ENCODE measurements at regions not wholly inside any gene's neighbourhood (a gene's known extent, or its start where the extent isn't known, plus 50 kb on each side); places are given as distances from the start of the nearest gene placed in this dataset.

DNA sequence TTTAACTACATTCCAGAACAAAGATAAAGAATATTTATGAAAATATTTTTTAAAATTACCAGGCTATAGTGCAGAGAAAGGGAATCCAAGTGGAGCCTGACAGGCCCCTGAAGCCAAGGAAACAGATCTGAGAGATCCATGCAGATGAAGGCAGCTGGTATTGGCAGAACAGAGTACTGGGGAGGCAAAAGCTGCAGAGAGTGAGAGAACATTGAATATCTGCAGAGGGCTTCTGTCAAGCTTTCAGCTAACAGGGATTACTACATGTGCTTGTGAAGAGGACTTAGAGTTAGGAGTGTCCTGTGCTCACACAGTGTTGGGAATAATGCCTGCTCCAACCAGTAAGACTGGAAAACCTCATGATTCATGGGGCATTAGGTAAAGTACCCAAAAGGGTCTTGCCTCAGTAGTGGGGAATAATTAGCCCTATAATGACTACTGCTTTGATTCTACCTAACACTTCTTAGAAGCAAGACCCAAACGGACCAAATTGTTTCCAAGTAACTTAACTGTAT lies 657.2 kb downstream of the DHX35 start:
- Histone ChIP-seq H3K36me3 (no peaks in the 10 kb centered on the region), H3K27ac (no peak overlapping the region), H3K9me3 (no peaks in the 10 kb centered on the region), H3K4me3 (no peak overlapping the region), H3K4me1 (peaks cover 0 to 4% (median 0%) of the 10 kb centered on the region in 12 donors), H3K27me3 (no peaks in the 10 kb centered on the region)
- no peak for DNase-seq
- TF ChIP-seq, protein P1, sequence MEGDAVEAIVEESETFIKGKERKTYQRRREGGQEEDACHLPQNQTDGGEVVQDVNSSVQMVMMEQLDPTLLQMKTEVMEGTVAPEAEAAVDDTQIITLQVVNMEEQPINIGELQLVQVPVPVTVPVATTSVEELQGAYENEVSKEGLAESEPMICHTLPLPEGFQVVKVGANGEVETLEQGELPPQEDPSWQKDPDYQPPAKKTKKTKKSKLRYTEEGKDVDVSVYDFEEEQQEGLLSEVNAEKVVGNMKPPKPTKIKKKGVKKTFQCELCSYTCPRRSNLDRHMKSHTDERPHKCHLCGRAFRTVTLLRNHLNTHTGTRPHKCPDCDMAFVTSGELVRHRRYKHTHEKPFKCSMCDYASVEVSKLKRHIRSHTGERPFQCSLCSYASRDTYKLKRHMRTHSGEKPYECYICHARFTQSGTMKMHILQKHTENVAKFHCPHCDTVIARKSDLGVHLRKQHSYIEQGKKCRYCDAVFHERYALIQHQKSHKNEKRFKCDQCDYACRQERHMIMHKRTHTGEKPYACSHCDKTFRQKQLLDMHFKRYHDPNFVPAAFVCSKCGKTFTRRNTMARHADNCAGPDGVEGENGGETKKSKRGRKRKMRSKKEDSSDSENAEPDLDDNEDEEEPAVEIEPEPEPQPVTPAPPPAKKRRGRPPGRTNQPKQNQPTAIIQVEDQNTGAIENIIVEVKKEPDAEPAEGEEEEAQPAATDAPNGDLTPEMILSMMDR (IDR thresholded peaks at IDR 0.05), result no peak
- no peak for TF ChIP-seq POLR2A (IDR thresholded peaks at IDR 0.05)
- no peak for ATAC-seq
- intact Hi-C loops (cut with DNase I), result no loop called here
- 62 to 78% (median 70%) methylated on average over 1 of the region's 1 CpG for WGBS, 4 donors

DNA sequence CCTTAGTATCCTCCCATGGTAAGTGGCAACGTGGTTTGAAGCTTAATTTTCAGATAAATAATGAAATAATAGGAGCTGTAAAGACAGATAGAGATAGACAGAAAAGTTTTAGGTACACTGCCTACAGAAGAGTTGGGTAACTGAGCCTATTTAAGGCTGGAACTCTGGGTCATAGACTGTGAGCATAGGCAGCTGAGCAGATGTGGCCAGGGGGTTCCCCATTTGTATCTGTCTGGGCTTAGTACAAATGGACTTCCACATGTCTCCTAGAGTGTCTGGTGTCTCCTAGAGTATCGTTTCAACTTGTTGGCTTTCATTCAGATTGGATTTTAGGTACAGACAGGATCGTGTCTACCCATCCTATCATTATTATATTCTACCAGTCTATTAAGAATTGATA lies 649.8 kb downstream of the DHX35 start:
- Histone ChIP-seq H3K36me3 (no peaks in the 10 kb centered on the region), H3K4me3 (no peak overlapping the region), H3K4me1 (no peaks in the 10 kb centered on the region), H3K27me3 (peaks cover 0 to 4% (median 0%) of the 10 kb centered on the region in 9 donors), H3K9me3 (peaks cover 0 to 20% (median 0%) of the 10 kb centered on the region in 12 donors), H3K27ac (no peak overlapping the region)
- intact Hi-C loops (cut with DNase I), result no loop called here
- TF ChIP-seq POLR2A (IDR thresholded peaks at IDR 0.05), result no peak
- TF ChIP-seq, protein P1 (IDR thresholded peaks at IDR 0.05), result no peak
- ATAC-seq, result no peak
- DNase-seq, result no peak
- WGBS, 4 donors, result 62 to 74% (median 71%) methylated on average over 3 of the region's 3 CpGs

DNA sequence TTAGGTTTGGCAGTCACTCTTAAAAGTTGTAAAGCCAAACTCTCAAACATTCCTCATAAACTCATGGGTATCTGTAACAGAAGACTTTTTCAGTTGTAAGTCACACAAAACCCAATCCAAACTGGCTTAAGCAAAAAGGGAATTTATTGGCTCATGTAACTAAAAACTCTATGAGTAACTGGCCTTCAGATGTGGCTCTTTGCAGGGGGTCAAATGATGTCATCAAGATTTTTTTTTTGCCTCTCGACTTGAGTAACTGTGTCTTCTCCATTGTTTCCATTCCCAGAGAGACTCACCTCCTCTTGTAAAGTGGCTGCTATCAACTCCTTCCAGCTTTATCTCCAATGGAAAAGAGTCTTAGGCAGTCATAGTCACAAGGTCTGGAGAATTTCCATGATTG lies 645.0 kb downstream of the DHX35 start:
- TF ChIP-seq, protein P1 (IDR thresholded peaks at IDR 0.05), result no peak
- no peak for TF ChIP-seq POLR2A (IDR thresholded peaks at IDR 0.05)
- no peak overlapping the region for H3K4me3 ChIP-seq
- intact Hi-C loops (cut with DNase I), result no loop called here
- H3K27me3 ChIP-seq, result peaks cover 0 to 4% (median 0%) of the 10 kb centered on the region in 9 donors
- ATAC-seq (no peak), DNase-seq (no peak)
- no peaks in the 10 kb centered on the region for H3K4me1 ChIP-seq
- WGBS, 4 donors, result 33 to 49% (median 44%) methylated on average over 1 of the region's 1 CpG
- no peak overlapping the region for H3K27ac ChIP-seq
- H3K9me3 ChIP-seq, result peaks cover 0 to 20% (median 0%) of the 10 kb centered on the region in 12 donors
- no peaks in the 10 kb centered on the region for H3K36me3 ChIP-seq

DNA sequence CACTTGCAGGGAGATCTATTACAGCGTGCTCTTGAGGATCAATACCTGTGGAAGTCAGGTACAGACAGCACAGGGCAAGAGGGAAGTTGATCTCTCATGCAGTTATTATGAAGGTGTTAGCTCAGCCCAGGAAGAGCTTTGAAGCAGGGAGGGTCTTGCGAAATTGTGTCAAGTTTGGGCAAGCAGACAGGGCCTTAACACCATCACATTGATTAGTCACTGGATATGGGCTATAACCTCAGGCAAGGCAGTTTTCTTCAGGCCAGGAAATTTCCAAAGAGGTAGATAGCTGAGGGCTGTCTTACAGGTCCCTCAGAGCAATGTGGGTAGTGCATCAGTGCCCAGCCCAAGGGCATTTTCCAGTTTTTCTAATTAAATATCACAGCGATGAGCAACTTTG lies 643.8 kb downstream of the DHX35 start:
- Histone ChIP-seq H3K9me3 (peaks cover 0 to 18% (median 0%) of the 10 kb centered on the region in 12 donors), H3K4me3 (no peak overlapping the region), H3K27ac (no peak overlapping the region), H3K4me1 (no peaks in the 10 kb centered on the region), H3K27me3 (no peaks in the 10 kb centered on the region), H3K36me3 (no peaks in the 10 kb centered on the region)
- ATAC-seq (no peak), DNase-seq (no peak)
- 83 to 91% (median 88%) methylated on average over 2 to 3 of the region's 3 CpGs for WGBS, 4 donors
- intact Hi-C loops (cut with DNase I), result no loop called here
- no peak for TF ChIP-seq POLR2A (IDR thresholded peaks at IDR 0.05)
- TF ChIP-seq, protein P1 (IDR thresholded peaks at IDR 0.05), result no peak
